ENCODE measurements at regions not wholly inside any gene's neighbourhood (a gene's known extent, or its start where the extent isn't known, plus 50 kb on each side); places are given as distances from the start of the nearest gene placed in this dataset.

GRCh38 chr21:18782721-18783120 lies 379.1 kb upstream of the TMPRSS15 start:
- H3K27me3 ChIP-seq (ENCODE audit: insufficient read depth, low read length), result no peaks in the 10 kb centered on the region
- no peaks in the 10 kb centered on the region for H4K20me1 ChIP-seq (ENCODE audit: insufficient read depth, low read length)
- Mint-ChIP-seq H3K27ac (ENCODE audit: unreplicated experiment) (no peak overlapping the region), H3K9me3 (ENCODE audit: unreplicated experiment) (no peaks in the 10 kb centered on the region), H3K36me3 (ENCODE audit: low read depth, unreplicated experiment) (no peaks in the 10 kb centered on the region), H3K4me3 (ENCODE audit: unreplicated experiment) (no peak overlapping the region), H3K27me3 (ENCODE audit: low read depth, unreplicated experiment) (no peaks in the 10 kb centered on the region), H3K4me1 (ENCODE audit: low read depth, unreplicated experiment) (no peaks in the 10 kb centered on the region)
- no peak for TF ChIP-seq EZH2 (IDR thresholded peaks at IDR 0.05; ENCODE audit: insufficient read depth, low read length)
- TF ChIP-seq, protein P1, sequence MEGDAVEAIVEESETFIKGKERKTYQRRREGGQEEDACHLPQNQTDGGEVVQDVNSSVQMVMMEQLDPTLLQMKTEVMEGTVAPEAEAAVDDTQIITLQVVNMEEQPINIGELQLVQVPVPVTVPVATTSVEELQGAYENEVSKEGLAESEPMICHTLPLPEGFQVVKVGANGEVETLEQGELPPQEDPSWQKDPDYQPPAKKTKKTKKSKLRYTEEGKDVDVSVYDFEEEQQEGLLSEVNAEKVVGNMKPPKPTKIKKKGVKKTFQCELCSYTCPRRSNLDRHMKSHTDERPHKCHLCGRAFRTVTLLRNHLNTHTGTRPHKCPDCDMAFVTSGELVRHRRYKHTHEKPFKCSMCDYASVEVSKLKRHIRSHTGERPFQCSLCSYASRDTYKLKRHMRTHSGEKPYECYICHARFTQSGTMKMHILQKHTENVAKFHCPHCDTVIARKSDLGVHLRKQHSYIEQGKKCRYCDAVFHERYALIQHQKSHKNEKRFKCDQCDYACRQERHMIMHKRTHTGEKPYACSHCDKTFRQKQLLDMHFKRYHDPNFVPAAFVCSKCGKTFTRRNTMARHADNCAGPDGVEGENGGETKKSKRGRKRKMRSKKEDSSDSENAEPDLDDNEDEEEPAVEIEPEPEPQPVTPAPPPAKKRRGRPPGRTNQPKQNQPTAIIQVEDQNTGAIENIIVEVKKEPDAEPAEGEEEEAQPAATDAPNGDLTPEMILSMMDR (IDR thresholded peaks at IDR 0.05; ENCODE audit: insufficient read depth, low read depth, low read length), result no peak
- no peaks in the 10 kb centered on the region for H3K9me3 ChIP-seq (ENCODE audit: insufficient read depth, low read depth, low read length)
- DNase-seq (ENCODE audit: low read depth) (no peak), FAIRE-seq (no peak)
- H3K27ac ChIP-seq (ENCODE audit: low read depth, low read length), result no peak overlapping the region
- H3K9ac ChIP-seq (ENCODE audit: low read length), result no peak overlapping the region
- no peak overlapping the region for H3K4me2 ChIP-seq (ENCODE audit: low read length)
- no peaks in the 10 kb centered on the region for H3K36me3 ChIP-seq (ENCODE audit: insufficient read depth, low read length)
- no peak overlapping the region for H3K4me3 ChIP-seq (ENCODE audit: insufficient read depth, low read depth, low read length)
- H3K4me1 ChIP-seq (ENCODE audit: insufficient read depth, low read length), result no peaks in the 10 kb centered on the region
- H2AFZ ChIP-seq (ENCODE audit: low read depth, low read length), result no peak overlapping the region
- no peaks in the 10 kb centered on the region for H3K79me2 ChIP-seq (ENCODE audit: insufficient read depth, low read length)

GRCh38 chr21:18801468-18801867 lies 397.9 kb upstream of the TMPRSS15 start:
- H3K27me3 Mint-ChIP-seq (ENCODE audit: low read depth, unreplicated experiment), result no peaks in the 10 kb centered on the region
- Histone ChIP-seq H3K79me2 (ENCODE audit: insufficient read depth, low read length) (no peaks in the 10 kb centered on the region), H3K27me3 (ENCODE audit: insufficient read depth, low read length) (no peaks in the 10 kb centered on the region), H3K4me2 (ENCODE audit: low read length) (no peak overlapping the region), H3K9ac (ENCODE audit: low read length) (no peak overlapping the region), H3K4me1 (ENCODE audit: insufficient read depth, low read length) (no peaks in the 10 kb centered on the region), H2AFZ (ENCODE audit: low read depth, low read length) (no peak overlapping the region), H3K4me3 (ENCODE audit: insufficient read depth, low read depth, low read length) (no peak overlapping the region), H3K27ac (ENCODE audit: low read depth, low read length) (no peak overlapping the region), H3K36me3 (ENCODE audit: insufficient read depth, low read length) (no peaks in the 10 kb centered on the region), H3K9me3 (ENCODE audit: insufficient read depth, low read depth, low read length) (no peaks in the 10 kb centered on the region), H4K20me1 (ENCODE audit: insufficient read depth, low read length) (no peaks in the 10 kb centered on the region)
- H3K27ac Mint-ChIP-seq (ENCODE audit: unreplicated experiment), result no peak overlapping the region
- FAIRE-seq, result no peak
- peaks cover 1% of the 10 kb centered on the region for H3K36me3 Mint-ChIP-seq (ENCODE audit: low read depth, unreplicated experiment)
- H3K4me1 Mint-ChIP-seq (ENCODE audit: low read depth, unreplicated experiment), result no peaks in the 10 kb centered on the region
- H3K4me3 Mint-ChIP-seq (ENCODE audit: unreplicated experiment), result no peak overlapping the region
- TF ChIP-seq EZH2 (IDR thresholded peaks at IDR 0.05; ENCODE audit: insufficient read depth, low read length), result no peak
- TF ChIP-seq, protein P1 (IDR thresholded peaks at IDR 0.05; ENCODE audit: insufficient read depth, low read depth, low read length), result no peak
- no peaks in the 10 kb centered on the region for H3K9me3 Mint-ChIP-seq (ENCODE audit: unreplicated experiment)
- peak; percentile 12 for DNase-seq (ENCODE audit: low read depth)

DNA sequence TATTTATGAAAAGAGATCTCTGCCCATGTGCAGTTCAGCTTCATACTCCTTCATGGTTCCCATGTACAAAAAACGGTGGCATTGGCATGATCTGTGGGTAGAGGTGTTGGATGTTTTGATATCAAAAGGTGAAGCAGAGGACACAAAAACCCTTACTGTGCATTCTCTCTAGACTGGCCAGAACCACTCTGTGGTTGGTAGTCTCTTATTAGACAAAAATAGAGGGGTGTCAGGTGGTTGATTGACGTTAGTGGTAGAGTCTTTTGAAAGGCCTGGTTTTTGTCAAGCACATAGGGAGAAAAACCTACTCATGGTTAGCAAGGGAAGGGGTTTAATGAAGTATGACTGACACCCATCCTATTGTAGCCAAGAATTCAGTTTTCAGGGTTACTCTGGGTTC lies 400.0 kb upstream of the TMPRSS15 start:
- Histone ChIP-seq H2AFZ (ENCODE audit: low read depth, low read length) (no peak overlapping the region), H3K4me3 (ENCODE audit: insufficient read depth, low read depth, low read length) (no peak overlapping the region), H4K20me1 (ENCODE audit: insufficient read depth, low read length) (no peaks in the 10 kb centered on the region), H3K79me2 (ENCODE audit: insufficient read depth, low read length) (no peaks in the 10 kb centered on the region), H3K27ac (ENCODE audit: low read depth, low read length) (no peak overlapping the region), H3K27me3 (ENCODE audit: insufficient read depth, low read length) (no peaks in the 10 kb centered on the region), H3K9ac (ENCODE audit: low read length) (no peak overlapping the region), H3K4me2 (ENCODE audit: low read length) (no peak overlapping the region), H3K4me1 (ENCODE audit: insufficient read depth, low read length) (no peaks in the 10 kb centered on the region), H3K36me3 (ENCODE audit: insufficient read depth, low read length) (no peaks in the 10 kb centered on the region), H3K9me3 (ENCODE audit: insufficient read depth, low read depth, low read length) (no peaks in the 10 kb centered on the region)
- Mint-ChIP-seq H3K27me3 (ENCODE audit: low read depth, unreplicated experiment) (no peaks in the 10 kb centered on the region), H3K4me3 (ENCODE audit: unreplicated experiment) (no peak overlapping the region), H3K27ac (ENCODE audit: unreplicated experiment) (no peak overlapping the region), H3K4me1 (ENCODE audit: low read depth, unreplicated experiment) (no peaks in the 10 kb centered on the region), H3K9me3 (ENCODE audit: unreplicated experiment) (no peaks in the 10 kb centered on the region), H3K36me3 (ENCODE audit: low read depth, unreplicated experiment) (no peaks in the 10 kb centered on the region)
- FAIRE-seq (no peak), DNase-seq (ENCODE audit: low read depth) (no peak)
- TF ChIP-seq, protein P1 (IDR thresholded peaks at IDR 0.05; ENCODE audit: insufficient read depth, low read depth, low read length), result no peak
- no peak for TF ChIP-seq EZH2 (IDR thresholded peaks at IDR 0.05; ENCODE audit: insufficient read depth, low read length)

Measured in astrocyte (in vitro differentiated cells and primary cell).